ENCODE measurements at regions not wholly inside any gene's neighbourhood (a gene's known extent, or its start where the extent isn't known, plus 50 kb on each side); places are given as distances from the start of the nearest gene placed in this dataset.

DNA sequence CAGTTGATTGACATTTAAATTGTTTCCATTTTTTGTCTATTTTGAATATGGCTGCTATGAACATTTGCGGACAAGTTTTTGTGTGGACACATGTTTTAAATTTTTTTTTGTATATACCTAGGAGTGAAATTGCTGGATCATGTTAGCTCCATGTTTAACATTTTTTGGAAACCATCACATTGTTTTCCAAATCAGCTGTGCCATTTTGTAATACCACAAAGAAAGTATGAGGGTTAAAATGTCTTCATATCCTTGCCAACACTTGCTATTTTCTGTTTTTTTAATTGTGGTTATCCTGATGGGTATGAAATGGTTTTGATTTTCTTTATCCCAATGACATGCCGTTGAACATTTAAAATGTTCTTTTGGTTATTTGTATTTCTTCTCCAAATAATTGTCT is 52.1 kb downstream of the CARTPT start:
- Histone ChIP-seq H3K36me3 (no peaks in the 10 kb centered on the region), H3K4me1 (no peaks in the 10 kb centered on the region), H3K27ac (no peak overlapping the region), H3K4me3 (no peak overlapping the region), H3K9me3 (no peaks in the 10 kb centered on the region), H3K27me3 (no peaks in the 10 kb centered on the region)
- TF ChIP-seq, protein P1, sequence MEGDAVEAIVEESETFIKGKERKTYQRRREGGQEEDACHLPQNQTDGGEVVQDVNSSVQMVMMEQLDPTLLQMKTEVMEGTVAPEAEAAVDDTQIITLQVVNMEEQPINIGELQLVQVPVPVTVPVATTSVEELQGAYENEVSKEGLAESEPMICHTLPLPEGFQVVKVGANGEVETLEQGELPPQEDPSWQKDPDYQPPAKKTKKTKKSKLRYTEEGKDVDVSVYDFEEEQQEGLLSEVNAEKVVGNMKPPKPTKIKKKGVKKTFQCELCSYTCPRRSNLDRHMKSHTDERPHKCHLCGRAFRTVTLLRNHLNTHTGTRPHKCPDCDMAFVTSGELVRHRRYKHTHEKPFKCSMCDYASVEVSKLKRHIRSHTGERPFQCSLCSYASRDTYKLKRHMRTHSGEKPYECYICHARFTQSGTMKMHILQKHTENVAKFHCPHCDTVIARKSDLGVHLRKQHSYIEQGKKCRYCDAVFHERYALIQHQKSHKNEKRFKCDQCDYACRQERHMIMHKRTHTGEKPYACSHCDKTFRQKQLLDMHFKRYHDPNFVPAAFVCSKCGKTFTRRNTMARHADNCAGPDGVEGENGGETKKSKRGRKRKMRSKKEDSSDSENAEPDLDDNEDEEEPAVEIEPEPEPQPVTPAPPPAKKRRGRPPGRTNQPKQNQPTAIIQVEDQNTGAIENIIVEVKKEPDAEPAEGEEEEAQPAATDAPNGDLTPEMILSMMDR (IDR thresholded peaks at IDR 0.05): no peak
- no peak for TF ChIP-seq POLR2A (IDR thresholded peaks at IDR 0.05)
- DNase-seq: no peak
- intact Hi-C loops (cut with DNase I; ENCODE audit: low total_unique reads): no loop called here

DNA sequence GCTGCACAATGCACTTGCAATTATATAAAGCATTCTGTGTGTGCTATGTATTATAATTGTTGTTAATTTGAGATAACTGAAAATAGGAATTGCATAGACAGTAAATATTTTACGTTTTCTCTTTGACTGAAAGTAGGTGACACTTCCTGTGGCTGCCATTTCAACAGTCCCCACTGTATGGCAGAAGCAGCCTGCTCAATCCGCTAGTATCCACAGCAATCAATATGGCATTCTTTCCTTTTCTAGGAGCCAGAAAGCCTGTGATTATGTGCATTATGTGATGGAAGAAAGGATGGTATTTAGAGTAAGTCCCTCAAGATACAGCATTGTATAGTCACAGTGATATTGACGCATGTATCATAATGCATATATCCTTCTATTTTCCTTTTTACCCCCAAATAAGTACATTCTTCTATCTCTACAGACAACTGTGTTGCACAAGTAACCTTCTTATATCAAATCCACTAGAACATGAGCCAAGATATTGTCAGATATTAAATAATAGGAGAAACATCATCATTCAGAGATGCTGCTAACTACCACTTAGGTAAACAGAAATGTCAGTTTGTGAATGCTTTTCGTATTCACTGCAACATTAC is 59.7 kb downstream of the CARTPT start:
- no peaks in the 10 kb centered on the region for H3K36me3 ChIP-seq
- H3K27ac ChIP-seq: no peak overlapping the region
- H3K4me1 ChIP-seq: no peaks in the 10 kb centered on the region
- H3K9me3 ChIP-seq: no peaks in the 10 kb centered on the region
- no peak for DNase-seq
- no peak overlapping the region for H3K4me3 ChIP-seq
- no peaks in the 10 kb centered on the region for H3K27me3 ChIP-seq
- TF ChIP-seq, protein P1 (IDR thresholded peaks at IDR 0.05): no peak
- no peak for TF ChIP-seq POLR2A (IDR thresholded peaks at IDR 0.05)
- intact Hi-C loops (cut with DNase I; ENCODE audit: low total_unique reads): no loop called here

DNA sequence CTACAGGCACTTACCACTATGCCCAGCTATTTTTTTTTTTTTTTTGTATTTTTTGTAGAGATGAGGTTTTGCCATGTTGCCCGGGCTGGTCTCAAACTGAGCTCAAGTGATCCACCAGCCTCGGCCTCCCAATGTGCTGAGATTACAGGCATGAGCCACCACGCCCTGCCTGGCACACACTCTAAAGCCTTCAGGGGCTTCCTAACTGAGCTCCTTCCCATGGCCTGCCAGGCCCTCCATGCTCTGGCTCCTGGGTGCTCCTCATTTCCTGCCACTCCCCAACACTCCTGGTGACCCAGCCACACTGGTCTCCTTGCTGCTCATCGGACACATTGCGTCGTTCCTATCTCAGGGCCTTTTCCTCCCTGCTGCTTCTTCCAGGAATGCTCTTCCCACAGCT is 61.5 kb downstream of the CARTPT start:
- H3K4me3 ChIP-seq: no peak overlapping the region
- no peak for DNase-seq
- TF ChIP-seq, protein P1 (IDR thresholded peaks at IDR 0.05): no peak
- no peak for TF ChIP-seq POLR2A (IDR thresholded peaks at IDR 0.05)
- intact Hi-C loops (cut with DNase I; ENCODE audit: low total_unique reads): no loop called here
- H3K27me3 ChIP-seq: no peaks in the 10 kb centered on the region
- no peaks in the 10 kb centered on the region for H3K36me3 ChIP-seq
- no peaks in the 10 kb centered on the region for H3K4me1 ChIP-seq
- H3K27ac ChIP-seq: no peak overlapping the region
- H3K9me3 ChIP-seq: no peaks in the 10 kb centered on the region

GRCh38 chr5:71782393-71782770 is 63.3 kb downstream of the CARTPT start:
- no peaks in the 10 kb centered on the region for H3K27me3 ChIP-seq
- intact Hi-C loops (cut with DNase I; ENCODE audit: low total_unique reads): no loop called here
- DNase-seq: no peak
- no peak overlapping the region for H3K4me3 ChIP-seq
- H3K9me3 ChIP-seq: no peaks in the 10 kb centered on the region
- no peak for TF ChIP-seq POLR2A (IDR thresholded peaks at IDR 0.05)
- TF ChIP-seq, protein P1 (IDR thresholded peaks at IDR 0.05): no peak
- no peaks in the 10 kb centered on the region for H3K4me1 ChIP-seq
- H3K27ac ChIP-seq: no peak overlapping the region
- H3K36me3 ChIP-seq: no peaks in the 10 kb centered on the region

GRCh38 chr5:71782771-71783770 is 64.0 kb downstream of the CARTPT start:
- TF ChIP-seq POLR2A (IDR thresholded peaks at IDR 0.05): no peak
- TF ChIP-seq, protein P1 (IDR thresholded peaks at IDR 0.05): peak; percentile 70 to 79 (median 76)
- Histone ChIP-seq H3K27me3 (no peaks in the 10 kb centered on the region), H3K27ac (peak overlapping the region; percentile 18 to 36), H3K36me3 (no peaks in the 10 kb centered on the region), H3K9me3 (no peaks in the 10 kb centered on the region), H3K4me3 (peak overlapping the region in 1 of 2 donors; percentile 23), H3K4me1 (no peaks in the 10 kb centered on the region)
- peak; percentile 80 to 82 for DNase-seq
- intact Hi-C loops (cut with DNase I; ENCODE audit: low total_unique reads): no loop called here
